NB4 (cell line): ENCODE measurements at regions not wholly inside any gene's neighbourhood (a gene's known extent, or its start where the extent isn't known, plus 50 kb on each side); places are given as distances from the start of the nearest gene placed in this dataset.

ENCODE experiments used
- DNase-seq: peaks from one replicate; pipeline ENCODE4 v3.0.0; 2010; ENCODE audit warnings: low read depth
- H3K4me3 ChIP-seq: one replicate; pipeline ENCODE4 v1.5.1; 2011; ENCODE audit warnings: mild to moderate bottlenecking, low read depth, low read length, moderate library complexity
- MAX ChIP-seq: IDR thresholded peaks from 2 replicates; pipeline ENCODE4 v1.6.1; 2011; ENCODE audit warnings: low read depth, low read length
- MYC ChIP-seq: IDR thresholded peaks from 2 replicates; pipeline ENCODE4 v1.6.1; 2011; ENCODE audit warnings: low read depth, low read length
- POLR2A ChIP-seq: IDR thresholded peaks from 2 replicates; pipeline ENCODE4 v1.6.1; 2011; ENCODE audit warnings: mild to moderate bottlenecking; ENCODE audit not compliant: insufficient read length; ENCODE audit errors: extremely low read depth
- TF ChIP-seq, protein P1 (sequence below): IDR thresholded peaks from one replicate; pipeline ENCODE4 v1.5.1; 2012; ENCODE audit warnings: low read depth, low read length

GRCh38 chr11:28481616-28482480 lies 373.7 kb downstream of the METTL15 start:
- TF ChIP-seq MYC (no peak), MAX (no peak), POLR2A (no peak)
- TF ChIP-seq, protein P1, sequence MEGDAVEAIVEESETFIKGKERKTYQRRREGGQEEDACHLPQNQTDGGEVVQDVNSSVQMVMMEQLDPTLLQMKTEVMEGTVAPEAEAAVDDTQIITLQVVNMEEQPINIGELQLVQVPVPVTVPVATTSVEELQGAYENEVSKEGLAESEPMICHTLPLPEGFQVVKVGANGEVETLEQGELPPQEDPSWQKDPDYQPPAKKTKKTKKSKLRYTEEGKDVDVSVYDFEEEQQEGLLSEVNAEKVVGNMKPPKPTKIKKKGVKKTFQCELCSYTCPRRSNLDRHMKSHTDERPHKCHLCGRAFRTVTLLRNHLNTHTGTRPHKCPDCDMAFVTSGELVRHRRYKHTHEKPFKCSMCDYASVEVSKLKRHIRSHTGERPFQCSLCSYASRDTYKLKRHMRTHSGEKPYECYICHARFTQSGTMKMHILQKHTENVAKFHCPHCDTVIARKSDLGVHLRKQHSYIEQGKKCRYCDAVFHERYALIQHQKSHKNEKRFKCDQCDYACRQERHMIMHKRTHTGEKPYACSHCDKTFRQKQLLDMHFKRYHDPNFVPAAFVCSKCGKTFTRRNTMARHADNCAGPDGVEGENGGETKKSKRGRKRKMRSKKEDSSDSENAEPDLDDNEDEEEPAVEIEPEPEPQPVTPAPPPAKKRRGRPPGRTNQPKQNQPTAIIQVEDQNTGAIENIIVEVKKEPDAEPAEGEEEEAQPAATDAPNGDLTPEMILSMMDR, result no peak
- no peak for DNase-seq
- H3K4me3 ChIP-seq, result no peak overlapping the region

GRCh38 chr11:28480406-28480805 lies 372.2 kb downstream of the METTL15 start:
- DNase-seq, result no peak
- H3K4me3 ChIP-seq, result no peak overlapping the region
- TF ChIP-seq MAX (no peak), MYC (no peak)
- TF ChIP-seq, protein P1, result no peak

DNA sequence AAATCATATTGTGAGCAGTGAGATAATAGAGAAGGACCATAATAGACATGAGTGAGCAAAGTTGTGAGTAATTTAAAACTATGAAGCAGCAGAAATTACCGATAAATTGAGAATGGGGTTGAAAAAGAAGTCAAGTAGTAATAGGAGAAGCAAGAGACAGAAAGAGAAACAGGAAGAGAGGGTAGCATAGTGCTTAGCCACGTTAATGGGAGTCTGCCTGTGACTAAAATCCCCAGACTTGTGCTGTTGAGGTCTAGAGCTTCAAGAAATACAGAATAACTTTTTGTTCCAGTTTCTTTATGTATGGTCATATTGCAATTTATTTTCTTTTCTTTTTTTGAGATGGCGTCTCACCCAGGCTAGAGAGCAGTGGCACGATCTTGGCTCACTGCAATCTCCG lies 368.7 kb downstream of the METTL15 start:
- no peak overlapping the region for H3K4me3 ChIP-seq
- TF ChIP-seq, protein P1, result no peak
- no peak for TF ChIP-seq MAX
- no peak for TF ChIP-seq MYC
- no peak for TF ChIP-seq POLR2A
- no peak for DNase-seq

DNA sequence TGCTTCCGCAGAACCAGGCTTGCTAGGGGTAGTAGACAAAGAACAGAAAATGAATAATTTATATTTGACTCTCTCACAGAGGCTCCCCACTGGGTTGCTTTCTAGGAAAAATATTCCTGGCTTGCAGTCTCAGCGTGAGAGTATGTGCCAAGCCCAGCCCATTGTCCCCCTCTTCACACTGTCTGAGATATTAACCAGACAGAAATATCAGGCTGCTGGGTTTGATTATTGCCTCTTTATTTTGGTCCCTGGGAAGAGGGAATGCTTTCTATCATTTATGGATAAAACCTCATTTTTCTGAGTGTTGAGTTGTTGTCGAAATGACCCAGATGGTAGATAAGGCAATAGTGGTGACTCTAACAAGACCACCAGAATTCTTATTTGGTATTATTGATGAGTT lies 367.9 kb downstream of the METTL15 start:
- no peak for DNase-seq

DNA sequence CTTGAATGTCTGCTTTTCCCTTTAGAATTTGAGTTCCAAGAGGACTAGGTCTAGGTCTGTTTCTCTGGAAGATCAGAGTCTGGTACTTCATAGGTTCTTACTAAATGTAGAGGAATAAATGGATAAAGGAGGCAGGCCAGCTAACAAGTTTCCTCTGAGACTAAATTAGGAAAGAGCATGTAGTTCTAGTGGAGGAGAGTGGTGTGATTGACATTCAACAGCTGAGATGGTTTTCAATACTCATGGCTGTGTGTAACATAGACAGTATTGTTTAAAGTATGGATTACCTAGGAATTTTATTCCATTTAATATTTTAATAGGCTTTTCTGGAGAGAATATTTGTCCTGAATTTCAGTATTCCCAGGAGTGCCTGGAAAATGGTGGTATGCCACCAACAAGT lies 364.7 kb downstream of the METTL15 start:
- TF ChIP-seq MYC (no peak), MAX (no peak), POLR2A (no peak)
- TF ChIP-seq, protein P1, result no peak
- no peak for DNase-seq
- no peak overlapping the region for H3K4me3 ChIP-seq

More for the DNA sequence above, 367.9 kb downstream of the METTL15 start:
- TF ChIP-seq POLR2A, result no peak
- TF ChIP-seq MAX, result no peak
- no peak for TF ChIP-seq MYC
- TF ChIP-seq, protein P1, result no peak
- H3K4me3 ChIP-seq, result no peak overlapping the region
